Adrenal gland (tissue), 9 donors: ENCODE measurements at regions not wholly inside any gene's neighbourhood (a gene's known extent, or its start where the extent isn't known, plus 50 kb on each side); places are given as distances from the start of the nearest gene placed in this dataset.
A peak's percentile ranks its signal among the peaks of the same experiment; 100 is the strongest.

ENCODE experiments used
- DNase-seq, 7 donors: peaks; one replicate each; pipeline ENCODE4 v3.0.0-alpha.2; 2019 to 2020
- H3K27ac ChIP-seq, 5 donors: fragments of 200-600 bp; sonication (generic) in 4 of 5; 1 replicate in 3 of 5; 2 replicates in 2 of 5; pipeline versions ENCODE4 v1.5.1 to v1.8.0; 2016 to 2020; ENCODE audit warnings: mild to moderate bottlenecking in 1 of 5
- H3K27me3 ChIP-seq: fragments of 200-600 bp; 2 replicates; pipeline ENCODE4 v1.8.0; 2021
- H3K36me3 ChIP-seq, 2 donors: fragments of 200-600 bp; replicated peaks in 1 of 2; 1 replicate in 1 of 2; 2 replicates in 1 of 2; pipeline versions ENCODE4 v1.5.1 to v1.8.0; 2018 to 2022
- H3K4me1 ChIP-seq, 2 donors: fragments of 200-600 bp; replicated peaks in 1 of 2; 1 replicate in 1 of 2; 2 replicates in 1 of 2; pipeline versions ENCODE4 v1.5.1 to v1.8.0; 2018 to 2021
- H3K4me3 ChIP-seq, 4 donors: fragments of 200-600 bp; sonication (generic) in 3 of 4; one replicate each; pipeline ENCODE4 v1.5.1; 2016 to 2018
- H3K9me3 ChIP-seq, 3 donors: fragments of 200-600 bp; sonication (generic) in 1 of 3; replicated peaks in 1 of 3; 1 replicate in 2 of 3; 2 replicates in 1 of 3; pipeline versions ENCODE4 v1.5.1 to v1.8.0; 2016 to 2021
- POLR2A ChIP-seq, 2 donors: fragments of 450-650 bp; IDR thresholded peaks; one replicate each; pipeline ENCODE4 v1.6.1; 2017; ENCODE audit warnings: antibody characterized with exemption in 2 of 2, mild to moderate bottlenecking in 2 of 2, moderate library complexity in 1 of 2
- WGBS, 4 donors: extraction: QIAGEN DNeasy Blood & Tissue Kit in 2 of 4; methylation state at CpG; one replicate each; pipeline versions ENCODE4 v1.1.5 to v1.1.7; 2013 to 2017; 5-methylcytosine and 5-hydroxymethylcytosine counted together
- intact Hi-C, 2 donors: fragments of 100-400 bp; cut with DNase I; formaldehyde crosslinking; loops; one replicate each; pipeline versions ENCODE4 v1.14.1 to v1.15.0; 2022 to 2023
- TF ChIP-seq, protein P1 (sequence below), 6 experiments: fragments of 450-650 bp in 4 of 6; fragments of 200-600 bp in 2 of 6; sonication (generic) in 1 of 6; IDR thresholded peaks; 1 replicate in 5 of 6; 2 replicates in 1 of 6; pipeline versions ENCODE4 v1.5.1 to v1.8.0; 2016 to 2021; ENCODE audit warnings: antibody characterized with exemption in 6 of 6, mild to moderate bottlenecking in 2 of 6, moderate library complexity in 1 of 6
- donor health status: healthy with polysubstance abuse.
- donor health status: Bipolar disorder and iron deficiency.
- donor health status: DM: yes; HTN: yes; CAD: no.
- donor health status: DM: no; HTN: no; CAD: no.
- donor health status: DM: no; HTN: no; CAD: no.

DNA sequence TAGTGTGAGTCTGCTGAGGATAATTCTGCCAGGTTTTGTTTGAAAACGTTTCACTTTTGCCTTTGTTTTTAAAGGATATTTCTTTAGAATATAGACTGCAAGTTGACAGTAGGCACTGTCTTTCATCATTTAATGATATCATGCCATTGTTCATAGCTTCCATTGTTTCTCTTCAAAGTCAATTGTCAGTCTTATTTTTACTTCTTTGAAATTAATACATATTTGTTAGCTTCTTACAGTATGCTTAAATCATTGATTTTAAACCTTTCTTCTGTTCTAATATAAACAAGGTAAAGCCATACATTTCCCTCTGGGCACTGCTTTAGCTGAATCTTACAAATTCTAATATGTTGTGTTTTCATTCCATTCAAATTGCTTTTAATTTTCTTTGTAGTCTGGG lies 62.3 kb upstream of the PARVA start:
- no peak for DNase-seq
- 46 to 67% (median 58%) methylated on average over 1 of the region's 1 CpG for WGBS, 4 donors
- Histone ChIP-seq H3K4me3 (no peak overlapping the region), H3K4me1 (no peaks in the 10 kb centered on the region), H3K27me3 (no peaks in the 10 kb centered on the region), H3K36me3 (no peaks in the 10 kb centered on the region), H3K9me3 (peaks cover 0 to 9% (median 0%) of the 10 kb centered on the region in 3 donors), H3K27ac (no peak overlapping the region)
- TF ChIP-seq, protein P1, sequence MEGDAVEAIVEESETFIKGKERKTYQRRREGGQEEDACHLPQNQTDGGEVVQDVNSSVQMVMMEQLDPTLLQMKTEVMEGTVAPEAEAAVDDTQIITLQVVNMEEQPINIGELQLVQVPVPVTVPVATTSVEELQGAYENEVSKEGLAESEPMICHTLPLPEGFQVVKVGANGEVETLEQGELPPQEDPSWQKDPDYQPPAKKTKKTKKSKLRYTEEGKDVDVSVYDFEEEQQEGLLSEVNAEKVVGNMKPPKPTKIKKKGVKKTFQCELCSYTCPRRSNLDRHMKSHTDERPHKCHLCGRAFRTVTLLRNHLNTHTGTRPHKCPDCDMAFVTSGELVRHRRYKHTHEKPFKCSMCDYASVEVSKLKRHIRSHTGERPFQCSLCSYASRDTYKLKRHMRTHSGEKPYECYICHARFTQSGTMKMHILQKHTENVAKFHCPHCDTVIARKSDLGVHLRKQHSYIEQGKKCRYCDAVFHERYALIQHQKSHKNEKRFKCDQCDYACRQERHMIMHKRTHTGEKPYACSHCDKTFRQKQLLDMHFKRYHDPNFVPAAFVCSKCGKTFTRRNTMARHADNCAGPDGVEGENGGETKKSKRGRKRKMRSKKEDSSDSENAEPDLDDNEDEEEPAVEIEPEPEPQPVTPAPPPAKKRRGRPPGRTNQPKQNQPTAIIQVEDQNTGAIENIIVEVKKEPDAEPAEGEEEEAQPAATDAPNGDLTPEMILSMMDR (IDR thresholded peaks at IDR 0.05), result no peak
- TF ChIP-seq POLR2A (IDR thresholded peaks at IDR 0.05), result no peak
- intact Hi-C loops, result no loop called here

GRCh38 chr11:12316432-12316831 lies 60.9 kb upstream of the PARVA start:
- no peak overlapping the region for H3K4me3 ChIP-seq
- intact Hi-C loops, result no loop called here
- TF ChIP-seq, protein P1 (IDR thresholded peaks at IDR 0.05), result no peak
- no peak for TF ChIP-seq POLR2A (IDR thresholded peaks at IDR 0.05)
- H3K9me3 ChIP-seq, result peaks cover 0 to 9% (median 0%) of the 10 kb centered on the region in 3 donors
- H3K27ac ChIP-seq, result no peak overlapping the region
- no peaks in the 10 kb centered on the region for H3K27me3 ChIP-seq
- H3K36me3 ChIP-seq, result no peaks in the 10 kb centered on the region
- DNase-seq, result no peak
- H3K4me1 ChIP-seq, result no peaks in the 10 kb centered on the region

DNA sequence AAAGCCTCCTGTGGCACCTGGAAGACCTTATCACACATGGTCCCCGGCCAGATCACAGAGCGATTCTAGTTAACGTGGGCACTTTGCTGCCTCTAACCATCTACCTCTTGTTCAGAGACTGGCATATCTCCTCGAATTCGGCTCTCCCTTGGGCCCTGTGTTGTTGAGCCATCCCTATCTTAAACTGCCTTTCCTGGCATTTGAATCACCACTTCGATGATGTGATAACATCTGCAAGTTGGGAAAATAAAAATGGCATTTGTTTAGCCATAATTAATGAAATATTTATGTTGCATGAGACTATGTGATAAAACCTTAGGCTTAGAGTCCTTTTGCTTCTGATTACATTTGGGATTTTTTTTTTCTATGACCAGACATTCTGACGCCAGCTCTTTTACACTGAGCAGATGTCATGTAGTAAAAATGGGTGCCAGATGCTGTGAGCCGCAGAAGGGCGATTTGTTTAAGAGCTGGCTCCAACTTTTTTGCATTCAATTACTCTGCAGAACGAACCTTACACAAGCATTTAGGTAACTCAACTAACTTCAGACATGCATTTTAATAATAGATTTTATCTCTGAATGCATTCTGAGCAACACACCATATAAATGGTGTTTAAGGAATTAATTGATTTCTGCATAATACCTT lies 58.5 kb upstream of the PARVA start:
- Histone ChIP-seq H3K27ac (peak overlapping the region in 1 of 5 donors; percentile 9), H3K4me1 (no peaks in the 10 kb centered on the region), H3K4me3 (no peak overlapping the region), H3K36me3 (no peaks in the 10 kb centered on the region), H3K9me3 (peaks cover 0 to 9% (median 0%) of the 10 kb centered on the region in 3 donors), H3K27me3 (no peaks in the 10 kb centered on the region)
- no peak for DNase-seq
- no peak for TF ChIP-seq POLR2A (IDR thresholded peaks at IDR 0.05)
- TF ChIP-seq, protein P1 (IDR thresholded peaks at IDR 0.05), result no peak
- intact Hi-C loops, result no loop called here
- 63 to 71% (median 66%) methylated on average over 10 of the region's 10 CpGs for WGBS, 4 donors

DNA sequence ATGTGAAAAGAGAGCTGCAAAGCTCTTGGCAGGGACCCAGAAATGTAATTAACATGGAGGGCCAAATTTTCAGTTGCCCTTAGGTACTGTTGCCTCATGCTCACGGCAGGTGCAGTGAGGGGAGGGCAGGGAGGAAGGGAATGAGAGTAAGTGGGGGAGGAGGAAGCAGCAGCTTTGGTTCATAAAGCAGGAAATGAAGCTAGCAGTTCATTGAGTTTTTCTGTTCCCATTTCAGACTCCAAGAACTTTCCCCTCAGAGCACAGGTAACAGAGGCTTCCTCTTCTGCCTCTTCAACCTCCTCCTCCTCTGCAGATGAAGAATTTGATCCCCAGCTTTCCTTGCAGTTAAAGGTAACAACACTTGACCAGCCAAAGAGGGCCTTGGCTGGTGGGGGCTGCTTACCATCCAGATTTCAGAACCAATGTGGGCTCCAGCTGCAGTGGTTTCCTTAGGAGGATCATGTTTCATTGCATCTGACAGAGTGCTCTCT lies 57.9 kb upstream of the PARVA start:
- no peaks in the 10 kb centered on the region for H3K27me3 ChIP-seq
- H3K4me1 ChIP-seq, result no peaks in the 10 kb centered on the region
- no peak for TF ChIP-seq POLR2A (IDR thresholded peaks at IDR 0.05)
- TF ChIP-seq, protein P1 (IDR thresholded peaks at IDR 0.05), result no peak
- intact Hi-C loops, result no loop called here
- no peak overlapping the region for H3K4me3 ChIP-seq
- peaks cover 0 to 9% (median 0%) of the 10 kb centered on the region in 3 donors for H3K9me3 ChIP-seq
- H3K36me3 ChIP-seq, result no peaks in the 10 kb centered on the region
- no peak overlapping the region for H3K27ac ChIP-seq
- DNase-seq, result no peak
- 8 to 33% (median 20%) methylated on average over 1 of the region's 1 CpG for WGBS, 4 donors
